GM18498 (cell line): ENCODE measurements at regions not wholly inside any gene's neighbourhood (a gene's known extent, or its start where the extent isn't known, plus 50 kb on each side); places are given as distances from the start of the nearest gene placed in this dataset.
"Not testable (repeated sequence)": the region's sequence is repeated elsewhere in the genome, so short reads cannot be mapped to it uniquely, and the experiment has no call there.

ENCODE experiments used
- ATAC-seq: cut with Tn5 transposase; IDR thresholded peaks from one replicate; pipeline ENCODE4 v1.9.1; 2021; ENCODE audit warnings: mild to moderate bottlenecking, moderate library complexity; ENCODE audit not compliant: unreplicated experiment

- no peak for ATAC-seq
Observed at GRCh38 chr2:183522489-183523266, 398.4 kb downstream of the NUP35 start.

DNA sequence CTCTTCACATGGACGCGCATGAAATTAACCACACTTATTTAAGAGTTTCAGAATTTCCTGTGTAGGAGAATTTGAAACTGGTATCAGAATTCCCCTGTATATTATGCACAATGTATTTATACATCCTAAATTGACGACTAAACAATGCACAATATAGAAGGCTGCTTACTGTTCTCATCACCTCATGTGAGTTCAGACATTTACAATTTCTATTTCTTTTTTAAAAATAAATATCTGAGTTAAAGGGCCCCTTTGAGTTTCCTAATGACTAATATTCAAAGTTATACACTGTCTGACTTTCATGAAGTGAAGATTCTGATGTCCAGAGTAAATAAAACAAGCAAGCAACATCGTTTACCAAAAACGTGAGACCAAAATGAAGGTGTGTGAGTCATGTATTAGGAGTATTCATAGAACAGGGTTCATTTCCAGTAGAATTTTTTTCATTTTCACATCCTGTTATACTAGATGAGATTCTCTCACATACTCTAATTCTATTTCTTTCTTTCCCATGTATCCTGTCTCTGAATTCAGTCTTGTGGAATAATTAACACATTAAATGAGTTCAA, 406.2 kb downstream of the NUP35 start:
- peak; percentile 89 for ATAC-seq

- ATAC-seq, result no peak
Observed at GRCh38 chr2:183532514-183532913, 408.3 kb downstream of the NUP35 start.

- no peak for ATAC-seq
Observed at GRCh38 chr2:183533021-183533420, 408.8 kb downstream of the NUP35 start.

- no peak for ATAC-seq
Observed at GRCh38 chr2:183536290-183536689, 412.0 kb downstream of the NUP35 start.

- ATAC-seq, result no peak
Observed at GRCh38 chr2:183536714-183537113, 412.5 kb downstream of the NUP35 start.

- no peak for ATAC-seq
Observed at GRCh38 chr2:183541766-183542165, 417.5 kb downstream of the NUP35 start.

GRCh38 chr2:183542606-183543005, 418.4 kb downstream of the NUP35 start:
- no peak for ATAC-seq

DNA sequence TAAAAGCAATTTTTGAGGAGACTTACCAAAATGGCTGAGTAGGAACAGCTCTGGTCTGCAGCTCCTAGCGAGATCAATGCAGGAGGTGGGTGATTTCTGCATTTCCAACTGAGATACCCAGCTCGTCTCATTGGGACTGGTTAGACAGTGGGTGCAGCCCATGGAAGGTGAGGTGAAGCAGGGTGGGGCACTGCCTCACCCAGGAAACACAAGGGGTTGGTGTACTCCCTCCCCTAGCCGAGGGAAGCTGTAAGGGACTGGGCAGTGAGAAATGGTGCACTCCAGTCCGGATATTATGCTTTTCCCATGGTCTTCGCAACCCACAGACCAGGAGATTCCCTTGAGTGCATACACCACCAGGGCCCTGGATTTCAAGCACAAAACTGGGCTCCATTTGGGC, 419.0 kb downstream of the NUP35 start:
- ATAC-seq, result no peak

DNA sequence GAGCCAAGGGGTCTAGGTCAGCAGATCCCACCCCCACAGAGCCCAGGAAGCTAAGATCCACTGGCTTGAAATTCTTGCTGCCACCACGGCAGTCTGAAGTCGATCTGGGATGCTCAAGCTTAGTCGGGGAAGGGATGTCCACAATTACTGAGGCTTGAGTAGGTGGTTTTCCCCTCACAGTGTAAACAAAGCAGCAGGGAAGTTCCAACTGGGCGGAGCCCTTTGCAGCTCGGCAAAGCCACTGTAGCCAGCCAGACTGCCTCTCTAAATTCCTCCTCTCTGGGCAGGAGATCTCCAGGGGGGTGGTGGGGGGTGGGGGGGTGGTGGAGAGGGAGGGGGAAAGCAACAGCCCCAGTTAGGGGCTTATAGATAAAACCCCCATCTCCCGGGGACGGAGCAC, 419.5 kb downstream of the NUP35 start:
- ATAC-seq, result peak; percentile 78

- ATAC-seq, result not testable (repeated sequence)
Observed at GRCh38 chr2:183546560-183547350, 422.5 kb downstream of the NUP35 start.

GRCh38 chr2:183552716-183553115, 428.5 kb downstream of the NUP35 start:
- no peak for ATAC-seq

- ATAC-seq, result no peak
Observed at GRCh38 chr2:183564726-183565125, 440.5 kb downstream of the NUP35 start.

DNA sequence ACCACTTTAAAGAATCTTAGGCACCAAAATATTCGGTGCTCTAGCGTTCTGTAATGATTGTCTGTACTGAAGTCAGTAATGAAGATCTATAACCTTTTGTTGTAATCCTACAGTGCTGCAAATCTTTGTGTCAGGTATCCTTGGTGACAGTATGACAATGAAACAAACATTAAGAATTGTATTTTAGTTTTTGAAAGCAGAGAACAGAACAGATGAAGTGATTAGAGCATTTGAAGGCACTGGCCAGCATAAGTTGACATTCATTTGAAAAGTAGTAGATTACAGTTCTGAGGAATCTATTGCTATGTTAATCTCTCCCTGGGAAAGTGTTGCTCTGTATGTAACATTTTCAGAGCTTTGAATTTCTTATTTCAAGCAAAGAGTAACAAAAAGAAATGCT, 451.2 kb downstream of the NUP35 start:
- no peak for ATAC-seq

DNA sequence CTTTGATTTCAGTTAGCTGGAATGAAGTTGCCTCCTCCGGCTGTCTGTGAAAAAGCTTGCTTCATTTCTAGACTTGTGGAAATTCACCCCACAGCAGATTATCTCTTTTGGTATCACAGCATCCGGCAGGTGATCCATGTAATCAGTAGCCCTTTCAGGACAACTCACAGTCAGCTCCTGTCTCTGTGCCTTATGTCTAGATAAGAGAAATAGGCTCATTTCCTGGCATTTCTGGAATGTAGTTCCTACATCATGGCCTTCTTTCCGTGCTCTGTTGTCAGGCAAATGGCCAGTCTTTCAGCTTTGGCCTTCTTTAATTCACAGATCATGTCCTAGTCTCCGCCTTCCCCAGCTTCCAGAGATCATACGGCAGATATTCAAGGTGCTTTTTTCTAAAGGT, 455.4 kb downstream of the NUP35 start:
- no peak for ATAC-seq

DNA sequence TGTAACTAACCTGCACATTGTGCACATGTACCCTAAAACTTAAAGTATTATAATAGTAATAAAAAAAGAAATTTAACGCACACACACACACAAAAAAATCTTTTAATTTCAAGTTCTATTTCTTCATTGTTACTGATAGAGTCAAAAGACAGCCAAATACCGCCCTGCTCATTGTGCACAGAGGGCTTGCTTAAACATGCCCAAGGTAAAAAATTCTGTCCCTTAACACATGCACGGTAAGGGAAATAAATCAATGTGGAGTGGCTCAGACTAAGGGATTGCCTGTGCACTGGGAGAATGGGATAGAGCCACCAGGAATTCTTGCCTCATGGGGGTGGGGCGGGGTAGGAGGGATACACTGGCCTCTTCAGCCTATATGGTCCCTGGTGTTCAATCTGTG, 468.0 kb downstream of the NUP35 start:
- no peak for ATAC-seq

- ATAC-seq, result no peak
Observed at GRCh38 chr2:183594150-183594549, 469.9 kb downstream of the NUP35 start.

- no peak for ATAC-seq
Observed at GRCh38 chr2:183597841-183598240, 473.6 kb downstream of the NUP35 start.

DNA sequence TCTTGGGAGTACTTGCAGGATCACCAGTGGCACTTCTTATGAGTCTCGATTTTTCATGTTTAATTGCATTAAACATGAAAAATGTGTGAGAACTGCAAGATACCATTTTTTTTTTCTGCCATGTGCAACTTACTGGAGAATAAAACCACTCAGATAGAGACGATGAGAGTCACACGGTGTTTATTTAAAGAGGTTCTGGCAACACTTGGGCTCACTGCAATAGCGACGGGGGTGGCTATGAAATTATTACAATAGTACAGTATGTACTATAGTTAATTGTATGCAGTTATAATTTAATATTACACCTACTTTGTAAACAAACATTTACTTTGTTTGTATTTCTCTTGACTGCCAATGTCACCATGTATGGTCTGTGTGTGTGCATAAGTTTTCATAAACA, 479.8 kb downstream of the NUP35 start:
- ATAC-seq, result no peak

DNA sequence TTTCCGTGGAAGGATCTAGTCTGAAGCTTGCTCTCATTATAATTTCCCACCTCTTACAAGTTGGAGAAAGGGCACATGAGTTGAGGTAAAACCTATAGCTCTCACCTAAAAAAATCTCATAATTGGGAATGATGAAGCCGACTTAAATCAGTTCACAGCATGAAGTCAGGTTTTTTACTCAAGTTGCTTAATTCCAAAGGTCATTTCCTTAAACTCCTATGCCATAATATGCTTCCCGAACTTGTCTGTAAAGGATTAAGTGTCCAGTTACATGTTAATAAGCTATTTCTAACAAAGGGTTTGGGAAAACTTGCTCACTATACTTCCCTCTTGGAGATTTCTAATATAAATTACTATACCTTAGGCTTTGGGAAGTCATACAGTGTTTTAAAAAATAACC, 481.2 kb downstream of the NUP35 start:
- ATAC-seq, result no peak

DNA sequence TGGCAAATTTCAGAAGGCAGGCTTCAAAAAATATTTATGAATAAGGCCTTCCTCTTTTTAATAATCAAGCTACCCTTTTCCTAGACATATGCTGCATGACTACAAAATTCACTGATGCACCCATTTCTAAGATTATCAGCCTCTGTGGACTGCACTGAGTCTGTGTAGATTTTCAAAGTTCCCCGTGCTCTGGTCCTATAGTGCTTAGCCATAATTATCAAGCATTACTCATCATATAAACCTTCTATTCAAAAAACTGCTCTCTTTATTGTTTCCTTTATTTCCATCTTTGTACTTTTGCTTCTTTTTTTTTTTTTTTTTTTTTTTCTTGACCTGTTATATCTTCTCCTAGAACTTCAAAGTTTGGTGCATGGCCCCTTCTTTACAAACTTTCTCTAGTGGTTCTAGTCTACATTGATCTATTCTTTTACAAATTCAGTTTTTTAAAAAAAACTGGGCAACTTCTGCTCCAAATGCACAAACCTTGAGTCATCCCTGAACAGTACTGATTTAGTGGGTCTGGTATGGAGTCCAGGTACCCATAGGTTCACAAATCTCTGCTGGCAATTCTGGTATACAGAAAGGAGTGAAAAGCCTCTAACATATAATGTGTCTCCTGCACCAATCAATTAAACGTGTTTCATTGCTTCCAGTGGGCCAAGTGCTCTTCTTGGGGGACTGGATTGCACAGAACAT, 481.9 kb downstream of the NUP35 start:
- no peak for ATAC-seq
